ENCODE measurements at regions not wholly inside any gene's neighbourhood (a gene's known extent, or its start where the extent isn't known, plus 50 kb on each side); places are given as distances from the start of the nearest gene placed in this dataset.

DNA sequence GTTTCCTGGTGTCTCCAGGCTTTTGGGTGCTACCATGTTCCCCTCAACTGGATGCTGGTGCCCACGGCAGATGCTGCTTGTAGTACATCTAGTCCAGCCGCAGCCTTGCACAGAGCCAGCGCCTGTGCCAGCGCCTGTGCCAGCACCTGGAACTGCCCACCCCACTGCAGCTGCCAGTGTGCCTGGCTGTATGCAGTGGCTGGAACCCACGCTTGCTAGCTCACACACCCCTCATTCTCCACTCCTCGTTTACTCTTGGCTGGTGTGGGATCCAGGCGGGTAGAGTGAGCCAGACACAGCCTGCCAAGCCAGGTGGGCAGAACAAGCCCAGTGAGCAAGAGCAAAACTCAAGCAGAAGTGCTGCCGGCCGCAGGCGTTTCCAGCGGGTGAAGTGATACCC is 428.6 kb downstream of the SLITRK1 start:
- H3K27ac ChIP-seq (ENCODE audit: insufficient read depth, low read length), result no peak overlapping the region
- ChIA-PET POLR2A (ENCODE audit: unreplicated experiment) (no interaction called here), CTCF (no interaction called here)
- H4K91ac ChIP-seq (ENCODE audit: insufficient read depth, low read depth, low read length), result no peak overlapping the region
- DNase-seq (no peak), ATAC-seq (ENCODE audit: low read depth) (no peak)
- H2BK5ac ChIP-seq (ENCODE audit: low read depth, low read length, poor library complexity, severe bottlenecking), result no peak overlapping the region
- peaks cover 3% of the 10 kb centered on the region; the same call in 1 of the 2 replicates for H3K9me1 ChIP-seq (ENCODE audit: insufficient read depth, low read length)
- no peak overlapping the region for H3K56ac ChIP-seq (ENCODE audit: extremely low read depth, insufficient read depth, low read length)
- H2BK15ac ChIP-seq (ENCODE audit: low read depth, low read length), result no peak overlapping the region
- BruUV-seq (replicated peaks), result no TSS peak
- no peak overlapping the region for H3K4ac ChIP-seq (ENCODE audit: low read depth, low read length)
- H2AK5ac ChIP-seq (ENCODE audit: low read depth, low read length), result no peak overlapping the region
- in situ Hi-C loops (cut with MboI; ENCODE audit: low sequenced_read_pairs), result no loop called here
- WGBS, 2 experiments (ENCODE audit: extremely low coverage in 2 of 2, insufficient read length in 1 of 2), result 75% methylated on average over 5 of the region's 11 CpGs; no CpG with 5 or more reads in 1 of the 2 experiments
- H3K27me3 ChIP-seq (ENCODE audit: control insufficient read depth, insufficient read depth, low read length), result no peaks in the 10 kb centered on the region
- no peak overlapping the region for H3K18ac ChIP-seq (ENCODE audit: low read depth, low read length)
- no peak overlapping the region for H2BK20ac ChIP-seq (ENCODE audit: low read depth, low read length)
- no peaks in the 10 kb centered on the region for H3K79me1 ChIP-seq (ENCODE audit: low read depth in 1 of 2, low read length in 2 of 2)
- H3K4me1 ChIP-seq (ENCODE audit: control insufficient read depth, insufficient read depth, low read length), result no peaks in the 10 kb centered on the region
- dilution Hi-C loops (cut with HindIII; ENCODE audit: low sequenced_read_pairs, unreplicated experiment), result no loop called here
- H3K4me3 ChIP-seq (ENCODE audit: insufficient read depth, low read depth, low read length), result no peak overlapping the region
- no peak overlapping the region for H3K4me2 ChIP-seq (ENCODE audit: low read depth, low read length)
- no peak overlapping the region for H4K8ac ChIP-seq (ENCODE audit: low read depth in 2 of 2, low read length in 2 of 2)
- H3K9me3 ChIP-seq (ENCODE audit: control insufficient read depth, insufficient read depth, low read length), result peaks cover 3% of the 10 kb centered on the region; the same call in 1 of the 2 replicates
- H2AFZ ChIP-seq (replicated peaks; ENCODE audit: low read length, poor library complexity), result no peak overlapping the region
- H2BK120ac ChIP-seq (ENCODE audit: low read depth, low read length), result no peak overlapping the region
- no peak for TF ChIP-seq FOS (IDR thresholded peaks at IDR 0.05; ENCODE audit: low read depth, low read length)
- no peak for TF ChIP-seq RFX5 (IDR thresholded peaks at IDR 0.05; ENCODE audit: low read depth, low read length)
- no peak for TF ChIP-seq CHD1 (IDR thresholded peaks at IDR 0.05; ENCODE audit: low read depth, low read length)
- TF ChIP-seq MAFK (IDR thresholded peaks at IDR 0.05; ENCODE audit: low read depth, low read length), result no peak
- no peak for TF ChIP-seq NFE2L2 (IDR thresholded peaks at IDR 0.05; ENCODE audit: low read depth, low read length)
- TF ChIP-seq MXI1 (IDR thresholded peaks at IDR 0.05; ENCODE audit: borderline replicate concordance, low read depth, low read length), result no peak
- TF ChIP-seq RCOR1 (IDR thresholded peaks at IDR 0.05; ENCODE audit: insufficient replicate concordance, low read length), result no peak
- TF ChIP-seq, protein P1, sequence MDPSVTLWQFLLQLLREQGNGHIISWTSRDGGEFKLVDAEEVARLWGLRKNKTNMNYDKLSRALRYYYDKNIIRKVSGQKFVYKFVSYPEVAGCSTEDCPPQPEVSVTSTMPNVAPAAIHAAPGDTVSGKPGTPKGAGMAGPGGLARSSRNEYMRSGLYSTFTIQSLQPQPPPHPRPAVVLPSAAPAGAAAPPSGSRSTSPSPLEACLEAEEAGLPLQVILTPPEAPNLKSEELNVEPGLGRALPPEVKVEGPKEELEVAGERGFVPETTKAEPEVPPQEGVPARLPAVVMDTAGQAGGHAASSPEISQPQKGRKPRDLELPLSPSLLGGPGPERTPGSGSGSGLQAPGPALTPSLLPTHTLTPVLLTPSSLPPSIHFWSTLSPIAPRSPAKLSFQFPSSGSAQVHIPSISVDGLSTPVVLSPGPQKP (IDR thresholded peaks at IDR 0.05; ENCODE audit: borderline replicate concordance, low read depth, low read length), result no peak
- TF ChIP-seq, protein P2, sequence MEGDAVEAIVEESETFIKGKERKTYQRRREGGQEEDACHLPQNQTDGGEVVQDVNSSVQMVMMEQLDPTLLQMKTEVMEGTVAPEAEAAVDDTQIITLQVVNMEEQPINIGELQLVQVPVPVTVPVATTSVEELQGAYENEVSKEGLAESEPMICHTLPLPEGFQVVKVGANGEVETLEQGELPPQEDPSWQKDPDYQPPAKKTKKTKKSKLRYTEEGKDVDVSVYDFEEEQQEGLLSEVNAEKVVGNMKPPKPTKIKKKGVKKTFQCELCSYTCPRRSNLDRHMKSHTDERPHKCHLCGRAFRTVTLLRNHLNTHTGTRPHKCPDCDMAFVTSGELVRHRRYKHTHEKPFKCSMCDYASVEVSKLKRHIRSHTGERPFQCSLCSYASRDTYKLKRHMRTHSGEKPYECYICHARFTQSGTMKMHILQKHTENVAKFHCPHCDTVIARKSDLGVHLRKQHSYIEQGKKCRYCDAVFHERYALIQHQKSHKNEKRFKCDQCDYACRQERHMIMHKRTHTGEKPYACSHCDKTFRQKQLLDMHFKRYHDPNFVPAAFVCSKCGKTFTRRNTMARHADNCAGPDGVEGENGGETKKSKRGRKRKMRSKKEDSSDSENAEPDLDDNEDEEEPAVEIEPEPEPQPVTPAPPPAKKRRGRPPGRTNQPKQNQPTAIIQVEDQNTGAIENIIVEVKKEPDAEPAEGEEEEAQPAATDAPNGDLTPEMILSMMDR (conservative IDR thresholded peaks at IDR 0.05; ENCODE audit: low read depth, low read length), result no peak
- TF ChIP-seq POLR2A (IDR thresholded peaks at IDR 0.05; ENCODE audit: low read depth, low read length), result no peak
- TF ChIP-seq BHLHE40 (IDR thresholded peaks at IDR 0.05; ENCODE audit: low read depth, low read length), result no peak
- TF ChIP-seq RAD21 (IDR thresholded peaks at IDR 0.05; ENCODE audit: low read length), result no peak
- TF ChIP-seq SMC3 (IDR thresholded peaks at IDR 0.05; ENCODE audit: low read depth, low read length), result no peak
- TF ChIP-seq CEBPB (IDR thresholded peaks at IDR 0.05; ENCODE audit: low read depth, low read length), result no peak
- TF ChIP-seq, protein P3, sequence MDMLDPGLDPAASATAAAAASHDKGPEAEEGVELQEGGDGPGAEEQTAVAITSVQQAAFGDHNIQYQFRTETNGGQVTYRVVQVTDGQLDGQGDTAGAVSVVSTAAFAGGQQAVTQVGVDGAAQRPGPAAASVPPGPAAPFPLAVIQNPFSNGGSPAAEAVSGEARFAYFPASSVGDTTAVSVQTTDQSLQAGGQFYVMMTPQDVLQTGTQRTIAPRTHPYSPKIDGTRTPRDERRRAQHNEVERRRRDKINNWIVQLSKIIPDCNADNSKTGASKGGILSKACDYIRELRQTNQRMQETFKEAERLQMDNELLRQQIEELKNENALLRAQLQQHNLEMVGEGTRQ (IDR thresholded peaks at IDR 0.05; ENCODE audit: low read depth, low read length), result no peak
- TF ChIP-seq MAZ (IDR thresholded peaks at IDR 0.05; ENCODE audit: borderline replicate concordance, low read depth, low read length), result no peak
- H3K23ac ChIP-seq (ENCODE audit: low read depth, low read length), result no peak overlapping the region
- no peak overlapping the region for H3K14ac ChIP-seq (replicated peaks; ENCODE audit: low read depth, low read length)
- no peak overlapping the region for H4K5ac ChIP-seq (ENCODE audit: low read depth, low read length)
- no peaks in the 10 kb centered on the region for H4K20me1 ChIP-seq (ENCODE audit: insufficient read depth, low read length)
- H3K9ac ChIP-seq (ENCODE audit: low read depth, low read length), result no peak overlapping the region
- intact Hi-C loops (cut with micrococcal nuclease), result no loop called here
- H2AK9ac ChIP-seq (replicated peaks; ENCODE audit: low read depth, low read length, poor library complexity), result no peak overlapping the region
- no peaks in the 10 kb centered on the region for H3K36me3 ChIP-seq (ENCODE audit: control insufficient read depth, insufficient read depth, low read length)

Measured in IMR-90 (cell line).